Mammary epithelial cell (primary cell): ENCODE measurements at regions not wholly inside any gene's neighbourhood (a gene's known extent, or its start where the extent isn't known, plus 50 kb on each side); places are given as distances from the start of the nearest gene placed in this dataset.

Experiments
- CTCF ChIP-seq, 2 donors: IDR thresholded peaks in 1 of 2; conservative IDR thresholded peaks in 1 of 2; 2 replicates each; pipeline ENCODE4 v1.5.1; 2011 to 2012; ENCODE audit warnings: inconsistent platforms in 2 of 2, low read length in 2 of 2, mild to moderate bottlenecking in 2 of 2, control low read depth in 1 of 2, low read depth in 1 of 2; ENCODE audit not compliant: insufficient read depth in 1 of 2; ENCODE audit errors: extremely low read depth in 1 of 2
- EZH2 ChIP-seq: IDR thresholded peaks from 2 replicates; pipeline ENCODE4 v1.6.1; 2012; ENCODE audit warnings: low read length, inconsistent platforms, borderline replicate concordance

GRCh38 chr18:45245091-45245511 is 370.2 kb upstream of the SLC14A2 start:
- TF ChIP-seq CTCF (conservative IDR thresholded peaks at IDR 0.05 in 1 of 2, IDR thresholded peaks at IDR 0.05 in 1 of 2; ENCODE audit: extremely low read depth in 1 of 2, insufficient read depth in 1 of 2, low read depth in 1 of 2, low read length in 2 of 2) (no peak), EZH2 (no peak)
